AG04449 (cell line): ENCODE measurements at regions not wholly inside any gene's neighbourhood (a gene's known extent, or its start where the extent isn't known, plus 50 kb on each side); places are given as distances from the start of the nearest gene placed in this dataset.

Experiments
- CTCF ChIA-PET: fragments of 350-600 bp; formaldehyde crosslinking; extraction: SDS; loops from one replicate; lab custom pipeline; 2021; ENCODE audit warnings: antibody characterized with exemption; lab: Yijun Ruan, JAX
- POLR2A ChIA-PET: fragments of 400-600, 350-600 bp; formaldehyde crosslinking; extraction: SDS; loops from one replicate; lab custom pipeline; 2020; ENCODE audit warnings: antibody characterized with exemption, inconsistent platforms; lab: Yijun Ruan, JAX
- DNase-seq: peaks from one replicate; pipeline ENCODE4 v3.0.0-alpha.2; 2010; ENCODE audit warnings: low read depth, low spot score
- H3K4me3 ChIP-seq: 2 replicates; pipeline ENCODE4 v1.5.1; 2011; ENCODE audit warnings: low read depth, mild to moderate bottlenecking, control low read depth, low read length
- TF ChIP-seq, protein P1 (sequence below): IDR thresholded peaks from one replicate; pipeline ENCODE4 v1.5.1; 2011; ENCODE audit warnings: mild to moderate bottlenecking, moderate library complexity, low read length, control low read depth, inconsistent platforms; ENCODE audit not compliant: insufficient read depth; ENCODE audit errors: missing control alignments

DNA sequence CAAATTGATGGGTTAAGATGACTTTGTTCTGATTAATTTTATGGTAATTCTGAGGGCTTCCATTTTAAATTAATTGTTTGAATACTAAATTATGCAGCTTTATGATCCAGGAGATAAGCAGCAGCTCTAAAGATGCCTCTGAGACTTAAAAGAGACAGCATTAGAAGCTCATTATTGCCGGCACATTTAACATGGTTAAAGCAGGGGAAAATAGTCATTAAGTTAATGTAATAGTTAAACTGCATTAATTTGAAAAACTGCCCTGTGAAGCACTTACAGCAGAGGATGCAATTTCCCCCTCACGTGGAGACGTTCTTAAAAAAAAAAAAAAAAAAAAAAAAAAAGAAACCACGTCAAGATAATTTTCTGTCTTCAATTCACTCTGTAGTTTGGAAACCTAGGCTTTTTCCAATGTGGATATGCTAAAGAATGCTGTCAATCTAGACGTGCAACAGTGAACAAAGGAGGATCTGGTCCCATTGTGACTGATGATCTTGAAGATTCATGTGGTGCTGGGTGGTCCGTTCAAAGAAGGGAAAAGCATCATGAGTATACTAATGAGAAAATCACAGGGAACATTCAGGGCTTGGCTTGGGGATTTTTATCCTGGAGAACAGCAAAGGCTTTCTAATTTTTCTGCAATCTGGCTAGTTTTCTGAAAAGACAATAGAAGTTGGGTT, 440.6 kb upstream of the HS3ST1 start:
- TF ChIP-seq, protein P1, sequence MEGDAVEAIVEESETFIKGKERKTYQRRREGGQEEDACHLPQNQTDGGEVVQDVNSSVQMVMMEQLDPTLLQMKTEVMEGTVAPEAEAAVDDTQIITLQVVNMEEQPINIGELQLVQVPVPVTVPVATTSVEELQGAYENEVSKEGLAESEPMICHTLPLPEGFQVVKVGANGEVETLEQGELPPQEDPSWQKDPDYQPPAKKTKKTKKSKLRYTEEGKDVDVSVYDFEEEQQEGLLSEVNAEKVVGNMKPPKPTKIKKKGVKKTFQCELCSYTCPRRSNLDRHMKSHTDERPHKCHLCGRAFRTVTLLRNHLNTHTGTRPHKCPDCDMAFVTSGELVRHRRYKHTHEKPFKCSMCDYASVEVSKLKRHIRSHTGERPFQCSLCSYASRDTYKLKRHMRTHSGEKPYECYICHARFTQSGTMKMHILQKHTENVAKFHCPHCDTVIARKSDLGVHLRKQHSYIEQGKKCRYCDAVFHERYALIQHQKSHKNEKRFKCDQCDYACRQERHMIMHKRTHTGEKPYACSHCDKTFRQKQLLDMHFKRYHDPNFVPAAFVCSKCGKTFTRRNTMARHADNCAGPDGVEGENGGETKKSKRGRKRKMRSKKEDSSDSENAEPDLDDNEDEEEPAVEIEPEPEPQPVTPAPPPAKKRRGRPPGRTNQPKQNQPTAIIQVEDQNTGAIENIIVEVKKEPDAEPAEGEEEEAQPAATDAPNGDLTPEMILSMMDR = no peak
- no peak for DNase-seq
- CTCF ChIA-PET = no interaction called here
- POLR2A ChIA-PET = no interaction called here
- no peak overlapping the region for H3K4me3 ChIP-seq

DNA sequence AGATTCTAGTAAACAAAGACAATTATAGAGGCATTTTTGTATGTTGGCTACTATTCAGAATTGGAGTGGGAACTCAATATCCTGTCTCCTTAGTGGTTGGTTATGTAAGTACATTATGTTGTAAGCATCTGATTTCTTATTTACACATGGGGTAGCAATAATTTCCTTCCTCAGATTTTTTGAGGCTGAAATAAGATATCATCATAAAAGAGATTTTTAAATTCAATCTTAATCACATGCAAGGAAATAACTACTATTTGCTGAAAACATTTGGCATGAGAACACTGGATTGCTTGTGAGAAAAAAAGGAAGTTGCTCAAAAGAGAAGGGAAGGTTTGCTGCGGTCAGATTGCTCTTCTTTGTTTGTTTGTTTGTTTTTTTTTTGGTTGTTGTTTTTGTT, 437.7 kb upstream of the HS3ST1 start:
- ChIA-PET CTCF (no interaction called here), POLR2A (no interaction called here)
- no peak for DNase-seq
- no peak overlapping the region for H3K4me3 ChIP-seq
- TF ChIP-seq, protein P1 = no peak

DNA sequence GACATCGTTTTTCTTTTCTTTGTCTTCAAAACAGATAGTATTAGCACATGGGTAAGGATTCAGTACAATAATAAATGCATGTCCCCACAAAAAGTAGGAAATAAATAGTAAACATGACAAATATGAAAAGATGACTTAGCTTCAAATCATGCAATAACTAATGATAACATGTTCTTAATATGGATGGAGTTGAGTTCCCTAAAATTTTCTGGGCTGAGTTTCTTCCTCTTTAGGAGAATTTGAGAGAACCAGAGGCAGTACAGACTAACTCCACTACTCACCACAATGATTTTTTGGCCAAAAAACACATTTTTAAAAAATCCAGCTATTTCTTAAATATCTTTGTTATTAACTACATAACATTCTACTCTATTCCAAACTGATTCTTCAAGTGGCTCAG, 432.3 kb upstream of the HS3ST1 start:
- CTCF ChIA-PET = no interaction called here
- H3K4me3 ChIP-seq = no peak overlapping the region
- DNase-seq = no peak
- TF ChIP-seq, protein P1 = no peak
- POLR2A ChIA-PET = no interaction called here

DNA sequence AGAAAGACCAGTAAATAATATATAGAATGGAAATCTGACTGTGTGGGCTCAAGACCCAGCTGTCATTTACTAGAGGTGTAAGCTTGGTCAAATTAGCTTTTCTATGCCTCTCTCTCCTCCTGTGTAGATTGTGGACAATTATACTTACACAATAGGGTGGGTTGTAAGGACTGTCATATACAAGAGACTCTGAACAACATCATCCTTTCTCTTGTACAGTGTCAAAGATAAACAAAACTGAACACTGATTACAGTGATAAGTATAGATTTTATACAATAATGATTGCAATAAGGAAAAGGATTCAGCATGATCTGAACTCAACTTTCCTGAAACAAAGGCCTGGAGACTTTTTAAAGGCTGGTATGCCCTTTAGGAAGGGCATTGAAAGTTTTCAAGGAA, 429.2 kb upstream of the HS3ST1 start:
- H3K4me3 ChIP-seq = no peak overlapping the region
- no peak for DNase-seq
- ChIA-PET POLR2A (no interaction called here), CTCF (no interaction called here)
- TF ChIP-seq, protein P1 = no peak

DNA sequence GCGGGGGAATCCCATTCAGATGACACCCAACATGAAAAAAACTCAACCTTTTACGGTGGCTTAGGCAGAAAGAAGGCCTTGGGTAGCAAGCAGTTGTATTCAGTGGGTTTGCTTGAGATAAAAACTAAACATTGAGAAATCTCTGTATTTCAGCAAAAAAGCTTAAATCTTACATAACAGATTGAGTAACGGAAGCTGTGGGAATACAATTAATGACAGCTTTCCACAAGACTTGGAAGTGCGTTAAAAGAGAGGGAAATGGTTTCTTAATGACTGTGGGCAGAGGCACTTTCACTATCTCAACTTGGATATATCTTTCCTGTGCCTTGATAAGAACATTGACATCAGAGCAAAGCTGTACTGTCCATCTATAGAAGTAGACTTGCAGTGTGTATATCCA, 418.5 kb upstream of the HS3ST1 start:
- POLR2A ChIA-PET = no interaction called here
- DNase-seq = no peak
- TF ChIP-seq, protein P1 = no peak
- H3K4me3 ChIP-seq = no peak overlapping the region
- CTCF ChIA-PET = no interaction called here

DNA sequence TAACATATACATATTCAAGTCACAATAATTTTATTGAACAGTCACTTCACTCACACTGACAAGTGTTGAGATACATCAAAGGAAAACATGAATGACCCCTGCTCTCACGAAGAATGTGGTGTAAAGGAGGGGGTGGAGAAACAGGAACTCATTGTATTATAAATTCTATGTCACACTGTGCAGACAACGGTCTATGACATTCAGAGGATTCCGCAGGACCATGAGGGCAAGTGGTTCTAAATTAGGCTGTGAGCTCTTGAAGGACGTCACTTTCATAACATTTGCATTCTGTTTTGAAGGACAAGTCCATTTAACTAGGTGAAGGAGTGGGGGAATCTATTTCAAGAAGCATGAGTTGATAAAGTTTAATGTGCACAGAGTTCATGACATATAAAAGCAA, 415.2 kb upstream of the HS3ST1 start:
- CTCF ChIA-PET = no interaction called here
- POLR2A ChIA-PET = no interaction called here
- no peak for DNase-seq
- H3K4me3 ChIP-seq = no peak overlapping the region
- TF ChIP-seq, protein P1 = no peak
